Naive thymus-derived CD8-positive, alpha-beta T cell (primary cell): ENCODE measurements at regions not wholly inside any gene's neighbourhood (a gene's known extent, or its start where the extent isn't known, plus 50 kb on each side); places are given as distances from the start of the nearest gene placed in this dataset.
"Not testable (repeated sequence)": the region's sequence is repeated elsewhere in the genome, so short reads cannot be mapped to it uniquely, and the experiment has no call there.

Experiments
- ATAC-seq, 2 donors: fragments of 150-1000 bp; cut with Tn5 transposase in 1 of 2; sonication (Bioruptor Pico), chemical (Tn5 transposase) in 1 of 2; 1 replicate in 1 of 2; 2 replicates in 1 of 2; pipeline ENCODE4 v1.10.0; 2021; ENCODE audit warnings: mild to moderate bottlenecking in 2 of 2, moderate library complexity in 2 of 2
- POLR2A ChIA-PET: fragments of 350-600 bp; sonication (Branson Sonifier 250); formaldehyde crosslinking; loops from one replicate; lab custom pipeline; 2021; ENCODE audit warnings: antibody characterized with exemption; lab: Charles Lee
- DNase-seq, 10 donors: peaks; one replicate each; pipeline versions ENCODE4 v3.0.0 to v3.0.0-alpha.2; 2020 to 2022
- H3K27ac Mint-ChIP-seq, 10 donors: one replicate each; pipeline ENCODE4 v1.8.0; 2020 to 2022; ENCODE audit warnings: mild to moderate bottlenecking in 10 of 10, mixed read lengths in 10 of 10, moderate library complexity in 4 of 10, inconsistent platforms in 1 of 10
- H3K27me3 Mint-ChIP-seq, 5 donors: one replicate each; pipeline ENCODE4 v1.8.0; 2021 to 2022; ENCODE audit warnings: mixed read lengths in 5 of 5
- H3K36me3 Mint-ChIP-seq, 3 donors: one replicate each; pipeline ENCODE4 v1.8.0; 2020 to 2022; ENCODE audit warnings: mixed read lengths in 3 of 3, mild to moderate bottlenecking in 2 of 3, inconsistent platforms in 1 of 3
- H3K4me1 Mint-ChIP-seq, 4 donors: one replicate each; pipeline ENCODE4 v1.8.0; 2021 to 2022; ENCODE audit warnings: mixed read lengths in 4 of 4
- H3K4me3 Mint-ChIP-seq, 10 donors: one replicate each; pipeline ENCODE4 v1.8.0; 2020 to 2022; ENCODE audit warnings: mild to moderate bottlenecking in 10 of 10, mixed read lengths in 10 of 10, moderate library complexity in 6 of 10, inconsistent platforms in 1 of 10
- H3K9me3 Mint-ChIP-seq, 9 donors: one replicate each; pipeline ENCODE4 v1.8.0; 2020 to 2022; ENCODE audit warnings: mixed read lengths in 9 of 9, mild to moderate bottlenecking in 3 of 9, inconsistent platforms in 1 of 9, moderate library complexity in 1 of 9

DNA sequence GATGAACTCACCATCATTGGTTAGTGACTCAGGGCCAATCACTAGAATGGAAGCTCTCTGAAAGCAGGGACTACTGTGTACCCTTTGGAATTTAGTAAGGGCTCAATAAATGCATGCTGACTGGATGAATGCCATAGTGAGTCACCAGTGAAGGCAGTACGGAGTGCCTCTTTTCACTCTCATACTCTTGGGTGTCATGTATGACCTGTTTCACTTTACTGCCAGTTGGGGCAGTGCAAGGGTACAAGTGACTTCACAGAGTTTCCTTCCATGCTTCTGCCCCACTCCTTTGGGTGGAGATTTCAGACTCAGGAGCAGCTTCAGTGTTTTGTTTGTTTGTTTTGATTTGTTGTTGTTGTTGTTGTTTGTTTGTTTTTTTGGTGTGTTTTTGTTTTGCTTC is 57.7 kb downstream of the SOX3 start:
- no peaks in the 10 kb centered on the region for H3K36me3 Mint-ChIP-seq
- H3K4me1 Mint-ChIP-seq: no peaks in the 10 kb centered on the region
- no peak overlapping the region for H3K27ac Mint-ChIP-seq
- peaks cover 0 to 4% (median 1%) of the 10 kb centered on the region in 5 donors for H3K27me3 Mint-ChIP-seq
- POLR2A ChIA-PET: no interaction called here
- H3K9me3 Mint-ChIP-seq: peaks cover 0 to 7% (median 0%) of the 10 kb centered on the region in 9 donors
- no peak overlapping the region for H3K4me3 Mint-ChIP-seq
- DNase-seq: no peak
- no peak for ATAC-seq

- POLR2A ChIA-PET: no interaction called here
- ATAC-seq (no peak), DNase-seq (no peak)
- Mint-ChIP-seq H3K27ac (no peak overlapping the region), H3K4me1 (no peaks in the 10 kb centered on the region), H3K27me3 (peaks cover 1 to 12% (median 4%) of the 10 kb centered on the region in 5 donors), H3K4me3 (no peak overlapping the region), H3K9me3 (peaks cover 0 to 6% (median 0%) of the 10 kb centered on the region in 9 donors), H3K36me3 (no peaks in the 10 kb centered on the region)
Measured at GRCh38 chrX:140440876-140441275, 64.0 kb downstream of the SOX3 start.

- peaks cover 1 to 20% (median 4%) of the 10 kb centered on the region in 5 donors for H3K27me3 Mint-ChIP-seq
- no peak overlapping the region for H3K27ac Mint-ChIP-seq
- no peak overlapping the region for H3K4me3 Mint-ChIP-seq
- H3K36me3 Mint-ChIP-seq: no peaks in the 10 kb centered on the region
- ATAC-seq: no peak
- no peak for DNase-seq
- H3K4me1 Mint-ChIP-seq: no peaks in the 10 kb centered on the region
- peaks cover 0 to 2% (median 0%) of the 10 kb centered on the region in 9 donors for H3K9me3 Mint-ChIP-seq
- POLR2A ChIA-PET: no interaction called here
Measured at GRCh38 chrX:140439476-140439875, 65.4 kb downstream of the SOX3 start.

DNA sequence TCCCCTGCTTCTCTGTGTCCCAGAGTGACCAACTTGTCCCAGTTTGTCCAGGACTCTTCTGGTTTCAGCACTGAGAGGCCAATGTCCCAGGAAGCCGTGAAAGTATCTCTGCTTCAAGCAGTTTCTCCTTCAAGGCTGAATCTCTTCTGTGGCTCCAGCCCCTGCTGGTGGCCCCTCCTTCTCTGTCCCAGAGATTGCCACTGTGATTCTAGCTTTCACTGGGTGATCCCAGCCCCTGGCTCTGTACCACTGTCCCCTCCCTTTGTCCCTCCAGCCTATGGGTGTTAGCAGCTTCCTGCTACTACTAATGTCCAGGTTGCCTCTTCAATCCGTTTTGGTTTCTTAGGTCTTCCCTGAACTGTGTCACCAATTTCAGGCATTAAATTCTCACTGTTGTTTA is 70.5 kb downstream of the SOX3 start:
- Mint-ChIP-seq H3K36me3 (no peaks in the 10 kb centered on the region), H3K4me3 (no peak overlapping the region), H3K27me3 (peaks cover 1 to 20% (median 5%) of the 10 kb centered on the region in 5 donors), H3K9me3 (peaks cover 0 to 4% (median 0%) of the 10 kb centered on the region in 9 donors), H3K27ac (no peak overlapping the region), H3K4me1 (no peaks in the 10 kb centered on the region)
- POLR2A ChIA-PET: no interaction called here
- ATAC-seq (no peak), DNase-seq (no peak)

GRCh38 chrX:140433582-140433981 is 71.3 kb downstream of the SOX3 start:
- ATAC-seq (no peak), DNase-seq (no peak)
- Mint-ChIP-seq H3K9me3 (peaks cover 0 to 4% (median 0%) of the 10 kb centered on the region in 9 donors), H3K36me3 (no peaks in the 10 kb centered on the region), H3K4me3 (no peak overlapping the region), H3K27ac (no peak overlapping the region), H3K27me3 (peaks cover 1 to 20% (median 5%) of the 10 kb centered on the region in 5 donors), H3K4me1 (no peaks in the 10 kb centered on the region)
- POLR2A ChIA-PET: no interaction called here

DNA sequence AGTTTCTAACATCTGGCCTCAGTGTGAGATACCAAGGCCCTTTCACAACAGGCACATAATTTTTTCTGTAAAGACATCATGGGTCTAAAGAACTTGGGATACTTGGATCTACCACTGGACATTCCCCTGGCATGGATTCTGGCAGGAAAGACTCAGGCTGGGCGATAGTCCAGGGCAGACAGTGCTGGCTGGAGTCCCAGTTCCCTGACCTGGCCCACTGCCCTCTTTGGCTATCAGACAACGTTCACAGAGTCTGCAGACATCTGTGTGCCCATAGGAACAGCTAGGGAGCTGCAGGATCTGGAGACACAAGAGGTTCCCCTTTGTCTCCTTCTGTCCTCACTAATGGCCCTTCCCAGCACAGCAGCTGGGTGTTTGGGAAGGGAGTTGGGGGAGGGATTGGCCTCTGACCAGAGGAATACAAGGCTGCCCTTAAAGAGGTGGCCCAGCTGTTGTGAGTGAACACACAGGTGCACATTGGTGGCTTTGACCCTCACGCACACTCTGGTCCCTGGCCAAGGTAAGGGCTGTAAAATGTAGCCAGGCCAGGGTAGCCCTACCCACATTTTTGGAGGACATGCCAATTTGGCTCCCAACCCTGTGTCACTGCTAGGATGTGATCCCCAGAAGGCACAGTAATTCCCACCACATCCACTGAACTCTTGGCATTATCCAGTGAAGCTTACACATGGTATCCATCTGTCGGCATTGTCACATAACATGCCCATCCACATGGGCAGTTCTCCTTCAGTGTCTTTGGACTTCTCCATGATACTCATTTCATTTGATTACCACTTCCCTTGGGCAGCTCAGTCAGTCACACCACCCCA is 72.3 kb downstream of the SOX3 start:
- peaks cover 0 to 4% (median 0%) of the 10 kb centered on the region in 9 donors for H3K9me3 Mint-ChIP-seq
- no peak overlapping the region for H3K4me3 Mint-ChIP-seq
- H3K4me1 Mint-ChIP-seq: no peaks in the 10 kb centered on the region
- peaks cover 0 to 16% (median 3%) of the 10 kb centered on the region in 5 donors for H3K27me3 Mint-ChIP-seq
- H3K27ac Mint-ChIP-seq: no peak overlapping the region
- DNase-seq (no peak), ATAC-seq (no peak)
- no peaks in the 10 kb centered on the region for H3K36me3 Mint-ChIP-seq
- POLR2A ChIA-PET: no interaction called here

GRCh38 chrX:140431521-140431920 is 73.3 kb downstream of the SOX3 start:
- H3K27ac Mint-ChIP-seq: peak overlapping the region in 1 of 10 donors; percentile 73
- ATAC-seq: no peak
- H3K4me1 Mint-ChIP-seq: no peaks in the 10 kb centered on the region
- H3K9me3 Mint-ChIP-seq: peaks cover 0 to 2% (median 0%) of the 10 kb centered on the region in 9 donors
- peaks cover 0 to 10% (median 3%) of the 10 kb centered on the region in 5 donors for H3K27me3 Mint-ChIP-seq
- H3K4me3 Mint-ChIP-seq: no peak overlapping the region
- no peaks in the 10 kb centered on the region for H3K36me3 Mint-ChIP-seq
- POLR2A ChIA-PET: no interaction called here
- DNase-seq: no peak

DNA sequence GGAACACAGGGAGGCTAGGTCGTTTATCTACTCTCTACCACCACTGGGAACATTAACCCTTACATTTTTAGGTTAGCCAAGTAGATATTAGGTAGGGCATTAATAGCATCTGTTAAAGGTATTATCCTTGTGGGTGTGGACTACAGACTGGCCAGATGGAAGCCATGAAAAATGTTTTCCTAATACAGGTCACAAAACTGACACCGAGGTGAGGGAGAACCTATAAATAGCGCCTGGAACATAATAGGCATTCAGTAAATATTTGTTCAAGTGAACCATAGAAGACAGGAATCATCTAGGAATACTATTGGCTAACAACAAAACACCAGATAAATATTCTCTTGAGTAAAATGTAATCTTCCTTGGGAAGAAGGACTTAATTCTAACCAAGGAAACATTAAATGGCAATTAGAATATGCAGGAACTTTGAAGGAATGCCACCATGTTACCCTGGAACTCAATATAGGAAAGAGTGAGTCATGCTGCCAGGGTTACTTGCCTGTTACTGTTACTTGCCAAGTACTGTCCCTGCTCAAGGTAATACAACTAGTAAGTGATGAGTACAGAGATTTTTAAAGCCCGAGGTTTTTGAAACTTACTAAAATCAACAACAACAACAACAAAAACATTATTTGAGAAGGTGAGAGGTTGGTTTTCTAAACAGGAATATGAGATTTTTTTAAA is 79.0 kb downstream of the SOX3 start:
- H3K36me3 Mint-ChIP-seq: no peaks in the 10 kb centered on the region
- no peaks in the 10 kb centered on the region for H3K4me1 Mint-ChIP-seq
- H3K4me3 Mint-ChIP-seq: no peak overlapping the region
- POLR2A ChIA-PET: no interaction called here
- no peaks in the 10 kb centered on the region for H3K9me3 Mint-ChIP-seq
- no peaks in the 10 kb centered on the region for H3K27me3 Mint-ChIP-seq
- H3K27ac Mint-ChIP-seq: no peak overlapping the region
- no peak for DNase-seq
- ATAC-seq: no peak

GRCh38 chrX:140422501-140422900 is 82.4 kb downstream of the SOX3 start:
- Mint-ChIP-seq H3K4me1 (no peaks in the 10 kb centered on the region), H3K36me3 (no peaks in the 10 kb centered on the region), H3K27ac (no peak overlapping the region), H3K27me3 (no peaks in the 10 kb centered on the region), H3K9me3 (peaks cover 0 to 2% (median 0%) of the 10 kb centered on the region in 9 donors), H3K4me3 (no peak overlapping the region)
- no peak for ATAC-seq
- POLR2A ChIA-PET: no interaction called here
- no peak for DNase-seq

- ATAC-seq, POLR2A ChIA-PET, H3K27ac Mint-ChIP-seq, DNase-seq, H3K27me3 Mint-ChIP-seq, H3K4me3 Mint-ChIP-seq, H3K4me1 Mint-ChIP-seq, H3K36me3 Mint-ChIP-seq: not testable (repeated sequence)
- peaks cover 0 to 66% (median 9%) of the 10 kb centered on the region in 9 donors for H3K9me3 Mint-ChIP-seq
Measured at GRCh38 chrX:140402131-140402530, 102.7 kb downstream of the SOX3 start.

- peaks cover 0 to 20% (median 0%) of the 10 kb centered on the region in 9 donors for H3K9me3 Mint-ChIP-seq
- DNase-seq, H3K27ac Mint-ChIP-seq, H3K36me3 Mint-ChIP-seq, H3K4me3 Mint-ChIP-seq, H3K27me3 Mint-ChIP-seq, POLR2A ChIA-PET, H3K4me1 Mint-ChIP-seq, ATAC-seq: not testable (repeated sequence)
Measured at GRCh38 chrX:140396326-140396725, 108.5 kb downstream of the SOX3 start.

- POLR2A ChIA-PET: no interaction called here
Measured at GRCh38 chrX:140393507-140393906, 111.4 kb downstream of the SOX3 start.

DNA sequence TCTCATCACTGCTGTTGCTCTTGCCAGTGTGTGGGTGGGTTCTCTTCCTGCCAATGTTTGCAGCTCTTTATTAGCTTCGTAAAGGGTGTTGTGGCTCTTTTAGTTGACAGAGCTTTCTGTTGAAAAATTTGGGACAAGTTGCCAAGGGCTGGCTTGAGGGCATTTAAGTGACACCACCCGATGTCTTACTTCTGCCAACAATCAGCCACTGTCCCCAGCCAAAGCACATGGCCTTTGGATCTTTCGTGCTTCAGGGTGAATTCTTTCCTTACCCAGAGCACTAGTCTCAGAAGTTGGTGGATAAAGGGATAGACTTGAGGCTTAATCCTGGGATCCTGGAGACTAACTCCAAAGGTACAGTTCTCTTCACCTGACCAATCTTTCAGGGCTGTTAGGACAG is 113.6 kb downstream of the SOX3 start:
- Mint-ChIP-seq H3K27me3 (no peaks in the 10 kb centered on the region), H3K4me3 (no peak overlapping the region), H3K9me3 (peaks cover 0 to 4% (median 0%) of the 10 kb centered on the region in 9 donors), H3K36me3 (no peaks in the 10 kb centered on the region), H3K27ac (no peak overlapping the region), H3K4me1 (no peaks in the 10 kb centered on the region)
- POLR2A ChIA-PET: no interaction called here
- no peak for DNase-seq
- ATAC-seq: no peak

More at GRCh38 chrX:140393507-140393906, 111.4 kb downstream of the SOX3 start:
- Mint-ChIP-seq H3K9me3 (peaks cover 0 to 6% (median 0%) of the 10 kb centered on the region in 9 donors), H3K36me3 (no peaks in the 10 kb centered on the region), H3K27ac (no peak overlapping the region), H3K4me3 (no peak overlapping the region), H3K27me3 (no peaks in the 10 kb centered on the region), H3K4me1 (no peaks in the 10 kb centered on the region)
- ATAC-seq (no peak), DNase-seq (no peak)
